ENCODE measurements at regions not wholly inside any gene's neighbourhood (a gene's known extent, or its start where the extent isn't known, plus 50 kb on each side); places are given as distances from the start of the nearest gene placed in this dataset.

GRCh38 chr7:136139417-136139816, 162.3 kb upstream of the MTPN start:
- no peaks in the 10 kb centered on the region for H3K9me2 ChIP-seq (ENCODE audit: insufficient read depth)
- H3K4me2 ChIP-seq (ENCODE audit: unreplicated experiment) = no peak overlapping the region
- peaks cover under 1% of the 10 kb centered on the region; the same call in 1 of the 2 replicates for H3K4me1 ChIP-seq (ENCODE audit: insufficient read depth)
- DNase-seq = no peak
- H3F3A ChIP-seq (ENCODE audit: insufficient read depth) = no peaks in the 10 kb centered on the region
- no peaks in the 10 kb centered on the region for H3K79me2 ChIP-seq (ENCODE audit: insufficient read depth)
- H4K20me1 ChIP-seq (ENCODE audit: insufficient read depth) = no peaks in the 10 kb centered on the region
- no peak overlapping the region for H3K27ac ChIP-seq
- peaks cover 5% of the 10 kb centered on the region for H3K27me3 ChIP-seq (replicated peaks; ENCODE audit: insufficient read depth)
- H2AFZ ChIP-seq = no peak overlapping the region
- H3K9me3 ChIP-seq (ENCODE audit: low read depth) = no peaks in the 10 kb centered on the region
- no peak for TF ChIP-seq EZH2phosphoT487 (IDR thresholded peaks at IDR 0.05; ENCODE audit: insufficient read depth, low read depth)
- no peak for TF ChIP-seq EZH2 (IDR thresholded peaks at IDR 0.05; ENCODE audit: insufficient read depth, poor library complexity, severe bottlenecking)
- in situ Hi-C loops (cut with MboI) = no loop called here
- no peak overlapping the region for H3K4me3 ChIP-seq
- no peak overlapping the region for H3K9ac ChIP-seq
- H3K36me3 ChIP-seq (ENCODE audit: low read depth) = no peaks in the 10 kb centered on the region
- WGBS, 2 experiments (ENCODE audit: low coverage in 1 of 2, low lambda C conversion rate in 2 of 2, missing lambda C conversion rate in 2 of 2) = 7% methylated on average over 6 of the region's 6 CpGs

DNA sequence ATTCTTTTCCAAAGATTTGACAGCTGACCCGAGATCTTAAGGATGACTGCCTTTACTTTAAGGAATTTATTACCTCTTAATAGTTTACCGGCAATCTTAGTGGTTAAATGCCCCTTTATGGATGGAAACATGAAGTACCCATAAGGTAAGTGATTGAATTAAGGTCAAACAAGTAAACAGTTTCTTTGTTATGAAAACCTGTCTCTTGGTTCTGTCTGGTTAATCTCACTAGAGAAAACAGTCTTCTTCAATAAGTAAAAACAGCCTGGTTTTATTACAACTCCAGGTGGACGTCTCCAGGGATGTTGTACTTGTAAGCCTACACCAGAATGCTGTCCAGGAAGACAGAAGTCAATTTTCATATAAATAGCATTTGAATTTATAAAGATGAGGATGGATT, 161.8 kb upstream of the MTPN start:
- Histone ChIP-seq H3K36me3 (ENCODE audit: low read depth) (no peaks in the 10 kb centered on the region), H4K20me1 (ENCODE audit: insufficient read depth) (no peaks in the 10 kb centered on the region), H2AFZ (no peak overlapping the region), H3K9me2 (ENCODE audit: insufficient read depth) (no peaks in the 10 kb centered on the region), H3F3A (ENCODE audit: insufficient read depth) (no peaks in the 10 kb centered on the region), H3K27me3 (replicated peaks; ENCODE audit: insufficient read depth) (peaks cover 5% of the 10 kb centered on the region), H3K4me1 (ENCODE audit: insufficient read depth) (peaks cover 5% of the 10 kb centered on the region; the same call in 1 of the 2 replicates), H3K4me2 (ENCODE audit: unreplicated experiment) (no peak overlapping the region), H3K79me2 (ENCODE audit: insufficient read depth) (no peaks in the 10 kb centered on the region), H3K4me3 (no peak overlapping the region), H3K27ac (no peak overlapping the region), H3K9ac (no peak overlapping the region), H3K9me3 (ENCODE audit: low read depth) (no peaks in the 10 kb centered on the region)
- in situ Hi-C loops (cut with MboI) = no loop called here
- TF ChIP-seq EZH2phosphoT487 (IDR thresholded peaks at IDR 0.05; ENCODE audit: insufficient read depth, low read depth) (no peak), EZH2 (IDR thresholded peaks at IDR 0.05; ENCODE audit: insufficient read depth, poor library complexity, severe bottlenecking) (no peak)
- WGBS, 2 experiments (ENCODE audit: low coverage in 1 of 2, low lambda C conversion rate in 2 of 2, missing lambda C conversion rate in 2 of 2) = 12 to 14% methylated on average over 3 of the region's 3 CpGs
- no peak for DNase-seq

DNA sequence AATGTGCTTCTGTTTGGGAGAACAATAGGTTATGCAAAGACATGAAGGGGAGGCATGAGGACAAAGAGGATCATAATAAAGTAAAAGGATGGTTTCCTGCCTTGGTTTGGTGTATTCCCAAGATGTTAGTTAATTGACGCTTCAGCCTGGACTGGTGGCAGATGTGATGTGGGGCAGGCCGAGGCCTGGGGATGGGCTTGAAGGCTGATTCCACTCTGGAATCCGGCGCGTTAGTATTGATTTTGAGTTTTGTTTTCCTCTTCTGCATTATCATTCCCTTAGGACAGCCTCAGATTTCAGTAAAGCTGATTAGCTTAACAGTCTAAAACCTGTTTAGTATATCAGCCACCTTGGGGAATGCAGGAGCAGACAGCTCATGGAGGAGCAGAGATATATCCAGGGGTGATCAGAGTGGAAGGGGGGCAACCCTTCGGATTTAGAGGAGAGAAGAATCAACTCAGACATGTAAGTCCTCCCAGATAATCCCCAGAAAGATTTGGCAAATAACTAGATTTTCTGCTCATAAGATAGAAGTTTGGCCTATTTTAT, 159.8 kb upstream of the MTPN start:
- no peaks in the 10 kb centered on the region for H3F3A ChIP-seq (ENCODE audit: insufficient read depth)
- WGBS, 2 experiments (ENCODE audit: low coverage in 1 of 2, low lambda C conversion rate in 2 of 2, missing lambda C conversion rate in 2 of 2) = 30 to 41% methylated on average over 6 of the region's 6 CpGs
- H3K27me3 ChIP-seq (replicated peaks; ENCODE audit: insufficient read depth) = peaks cover 5% of the 10 kb centered on the region
- no peaks in the 10 kb centered on the region for H3K79me2 ChIP-seq (ENCODE audit: insufficient read depth)
- no peak overlapping the region for H2AFZ ChIP-seq
- H3K36me3 ChIP-seq (ENCODE audit: low read depth) = no peaks in the 10 kb centered on the region
- in situ Hi-C loops (cut with MboI) = no loop called here
- H4K20me1 ChIP-seq (ENCODE audit: insufficient read depth) = no peaks in the 10 kb centered on the region
- no peaks in the 10 kb centered on the region for H3K9me2 ChIP-seq (ENCODE audit: insufficient read depth)
- H3K27ac ChIP-seq = no peak overlapping the region
- H3K9ac ChIP-seq = no peak overlapping the region
- peaks cover 11% of the 10 kb centered on the region; the same call in 1 of the 2 replicates for H3K4me1 ChIP-seq (ENCODE audit: insufficient read depth)
- no peak for DNase-seq
- TF ChIP-seq EZH2 (IDR thresholded peaks at IDR 0.05; ENCODE audit: insufficient read depth, poor library complexity, severe bottlenecking) (no peak), EZH2phosphoT487 (IDR thresholded peaks at IDR 0.05; ENCODE audit: insufficient read depth, low read depth) (no peak)
- H3K4me3 ChIP-seq = no peak overlapping the region
- no peaks in the 10 kb centered on the region for H3K9me3 ChIP-seq (ENCODE audit: low read depth)
- H3K4me2 ChIP-seq (ENCODE audit: unreplicated experiment) = no peak overlapping the region

- Histone ChIP-seq H2AFZ (no peak overlapping the region), H3K27ac (no peak overlapping the region), H3K27me3 (replicated peaks; ENCODE audit: insufficient read depth) (peaks cover 5% of the 10 kb centered on the region; the same call in 1 of the 2 replicates), H4K20me1 (ENCODE audit: insufficient read depth) (no peaks in the 10 kb centered on the region), H3K9ac (no peak overlapping the region), H3K4me1 (ENCODE audit: insufficient read depth) (peaks cover 11% of the 10 kb centered on the region; the same call in 1 of the 2 replicates), H3K79me2 (ENCODE audit: insufficient read depth) (no peaks in the 10 kb centered on the region), H3K4me3 (no peak overlapping the region), H3F3A (ENCODE audit: insufficient read depth) (no peaks in the 10 kb centered on the region), H3K9me2 (ENCODE audit: insufficient read depth) (no peaks in the 10 kb centered on the region), H3K9me3 (ENCODE audit: low read depth) (no peaks in the 10 kb centered on the region), H3K4me2 (ENCODE audit: unreplicated experiment) (no peak overlapping the region), H3K36me3 (ENCODE audit: low read depth) (no peaks in the 10 kb centered on the region)
- WGBS, 2 experiments (ENCODE audit: low coverage in 1 of 2, low lambda C conversion rate in 2 of 2, missing lambda C conversion rate in 2 of 2) = 2 to 8% methylated on average over 3 of the region's 3 CpGs
- in situ Hi-C loops (cut with MboI) = no loop called here
- peak; percentile 75 for DNase-seq
- TF ChIP-seq EZH2phosphoT487 (IDR thresholded peaks at IDR 0.05; ENCODE audit: insufficient read depth, low read depth) (no peak), EZH2 (IDR thresholded peaks at IDR 0.05; ENCODE audit: insufficient read depth, poor library complexity, severe bottlenecking) (no peak)
These were observed 157.3 kb upstream of the MTPN start for GRCh38 chr7:136134503-136134902.

Measured in GM23248 (cell line).